H9 (cell line): ENCODE measurements at regions not wholly inside any gene's neighbourhood (a gene's known extent, or its start where the extent isn't known, plus 50 kb on each side); places are given as distances from the start of the nearest gene placed in this dataset.

Source experiments
- DNase-seq: peaks from one replicate; pipeline ENCODE4 v3.0.0-alpha.2; 2017
- H2AFZ ChIP-seq: one replicate; pipeline ENCODE4 v1.6.1; 2013; ENCODE audit warnings: mild to moderate bottlenecking, low read length, control low read depth, moderate library complexity
- H2AK5ac ChIP-seq: 2 replicates; pipeline ENCODE4 v1.6.1; 2013; ENCODE audit warnings: low read length, control low read depth, mixed read lengths; ENCODE audit not compliant: insufficient read length
- H2BK120ac ChIP-seq: one replicate; pipeline ENCODE4 v1.6.1; 2013; ENCODE audit warnings: low read depth, mild to moderate bottlenecking, low read length, control low read depth, inconsistent platforms; ENCODE audit not compliant: poor library complexity, severe bottlenecking
- H2BK12ac ChIP-seq: 2 replicates; pipeline ENCODE4 v1.6.1; 2013; ENCODE audit warnings: low read length, control low read depth, mixed read lengths, low read depth; ENCODE audit not compliant: insufficient read length
- H2BK15ac ChIP-seq: 2 replicates; pipeline ENCODE4 v1.6.1; 2013; ENCODE audit warnings: low read depth, low read length, control low read depth
- H2BK20ac ChIP-seq: one replicate; pipeline ENCODE4 v1.6.1; 2013; ENCODE audit warnings: low read depth, mild to moderate bottlenecking, low read length, control low read depth, inconsistent platforms; ENCODE audit not compliant: poor library complexity, severe bottlenecking
- H2BK5ac ChIP-seq: 2 replicates; pipeline ENCODE4 v1.6.1; 2013; ENCODE audit warnings: low read length, control low read depth, mixed read lengths; ENCODE audit not compliant: insufficient read length
- H3K14ac ChIP-seq: 2 replicates; pipeline ENCODE4 v1.6.1; 2013; ENCODE audit warnings: low read length, control low read depth; ENCODE audit not compliant: insufficient read depth
- H3K18ac ChIP-seq: 2 replicates; pipeline ENCODE4 v1.6.1; 2013; ENCODE audit warnings: low read depth, mild to moderate bottlenecking, mixed read lengths, low read length, control low read depth; ENCODE audit not compliant: insufficient read length
- H3K23ac ChIP-seq: 2 replicates; pipeline ENCODE4 v1.6.1; 2013; ENCODE audit warnings: low read length, control low read depth, mixed read lengths, low read depth; ENCODE audit not compliant: insufficient read length
- H3K23me2 ChIP-seq: 2 replicates; pipeline ENCODE4 v1.6.1; 2013; ENCODE audit warnings: low read depth, mild to moderate bottlenecking, mixed read lengths, low read length, control low read depth; ENCODE audit not compliant: insufficient read length, poor library complexity, severe bottlenecking
- H3K27ac ChIP-seq: 2 replicates; pipeline ENCODE4 v1.5.1; 2013; ENCODE audit warnings: low read length, control low read depth, mixed read lengths, low read depth; ENCODE audit not compliant: insufficient read length
- H3K27me3 ChIP-seq: 2 replicates; pipeline ENCODE4 v1.6.1; 2013; ENCODE audit warnings: low read length, control low read depth, inconsistent platforms; ENCODE audit not compliant: insufficient read depth
- H3K4ac ChIP-seq: 2 replicates; pipeline ENCODE4 v1.6.1; 2013; ENCODE audit warnings: low read depth, mild to moderate bottlenecking, control low read depth, inconsistent platforms, low read length, moderate library complexity
- H3K4me1 ChIP-seq: 2 replicates; pipeline ENCODE4 v1.6.1; 2013; ENCODE audit warnings: low read length, control low read depth, inconsistent platforms; ENCODE audit not compliant: insufficient read depth
- H3K4me2 ChIP-seq: 2 replicates; pipeline ENCODE4 v1.6.1; 2013; ENCODE audit warnings: low read length, control low read depth, mixed read lengths; ENCODE audit not compliant: insufficient read length, insufficient read depth
- H3K56ac ChIP-seq: 2 replicates; pipeline ENCODE4 v1.6.1; 2013; ENCODE audit warnings: low read depth, mild to moderate bottlenecking, mixed read lengths, low read length, control low read depth; ENCODE audit not compliant: insufficient read length
- H3K79me1 ChIP-seq: 2 replicates; pipeline ENCODE4 v1.6.1; 2013; ENCODE audit warnings: low read depth, mild to moderate bottlenecking, moderate library complexity, low read length, control low read depth, inconsistent platforms; ENCODE audit not compliant: insufficient read depth, poor library complexity, severe bottlenecking
- H3K79me2 ChIP-seq: 2 replicates; pipeline ENCODE4 v1.6.1; 2013; ENCODE audit warnings: low read length, control low read depth, inconsistent platforms; ENCODE audit not compliant: insufficient read depth
- H3K9ac ChIP-seq: 2 replicates; pipeline ENCODE4 v1.6.1; 2013; ENCODE audit warnings: low read length, control low read depth, mixed read lengths; ENCODE audit not compliant: insufficient read length; ENCODE audit errors: extremely low read depth
- H3K9me3 ChIP-seq: one replicate; pipeline ENCODE4 v1.6.1; 2013; ENCODE audit warnings: low read depth, low read length, inconsistent platforms; ENCODE audit not compliant: control insufficient read depth
- H3T11ph ChIP-seq: one replicate; pipeline ENCODE4 v1.6.1; 2013; ENCODE audit warnings: mild to moderate bottlenecking, low read length, control low read depth, inconsistent platforms
- H4K20me1 ChIP-seq: one replicate; pipeline ENCODE4 v1.6.1; 2013; ENCODE audit not compliant: control insufficient read depth, insufficient read length, insufficient read depth
- H4K5ac ChIP-seq: 2 replicates; pipeline ENCODE4 v1.6.1; 2013; ENCODE audit warnings: low read depth, mild to moderate bottlenecking, mixed read lengths, low read length, control low read depth; ENCODE audit not compliant: insufficient read length
- H4K8ac ChIP-seq: replicated peaks from 2 replicates; pipeline ENCODE4 v1.6.1; 2013; ENCODE audit warnings: low read length, control low read depth, mixed read lengths, low read depth; ENCODE audit not compliant: insufficient read length
- H4K91ac ChIP-seq: 2 replicates; pipeline ENCODE4 v1.6.1; 2013; ENCODE audit warnings: low read depth, mild to moderate bottlenecking, moderate library complexity, mixed read lengths, low read length, control low read depth; ENCODE audit not compliant: insufficient read length
- H3K27ac Mint-ChIP-seq, 3 experiments: 2 replicates in 2 of 3; 3 replicates in 1 of 3; pipeline ENCODE4 v1.8.0; 2020 to 2021; ENCODE audit warnings: mixed read lengths in 3 of 3, mild to moderate bottlenecking in 1 of 3, moderate library complexity in 1 of 3
- H3K27me3 Mint-ChIP-seq: 2 replicates; pipeline ENCODE4 v1.8.0; 2021; ENCODE audit warnings: low read depth, mild to moderate bottlenecking, moderate library complexity, mixed read lengths
- H3K36me3 Mint-ChIP-seq, 3 experiments: 2 replicates in 2 of 3; 3 replicates in 1 of 3; pipeline ENCODE4 v1.8.0; 2020 to 2021; ENCODE audit warnings: low read depth in 3 of 3, mixed read lengths in 3 of 3; ENCODE audit not compliant: insufficient read depth in 1 of 3
- H3K4me1 Mint-ChIP-seq, 2 experiments: 2 replicates each; pipeline ENCODE4 v1.8.0; 2020; ENCODE audit warnings: mixed read lengths in 2 of 2
- H3K4me3 Mint-ChIP-seq, 2 experiments: 2 replicates in 1 of 2; 3 replicates in 1 of 2; pipeline ENCODE4 v1.8.0; 2020 to 2021; ENCODE audit warnings: mild to moderate bottlenecking in 2 of 2, mixed read lengths in 2 of 2, moderate library complexity in 1 of 2
- H3K9me3 Mint-ChIP-seq, 2 experiments: 2 replicates in 1 of 2; 3 replicates in 1 of 2; pipeline ENCODE4 v1.8.0; 2020; ENCODE audit warnings: mild to moderate bottlenecking in 2 of 2, mixed read lengths in 2 of 2, moderate library complexity in 1 of 2
- WGBS: extraction: QIAGEN DNeasy Blood & Tissue Kit; methylation state at CpG from one replicate; pipeline ENCODE4 v1.1.7; 2013; ENCODE audit warnings: missing lambda C conversion rate, low lambda C conversion rate, mixed read lengths; ENCODE audit not compliant: insufficient read length; ENCODE audit errors: extremely low coverage; 5-methylcytosine and 5-hydroxymethylcytosine counted together
- TF ChIP-seq, protein P1 (sequence below): fragments of 200-600 bp; sonication (generic); conservative IDR thresholded peaks from 3 replicates; pipeline ENCODE4 v1.8.0; 2021; ENCODE audit warnings: antibody characterized with exemption, mild to moderate bottlenecking

DNA sequence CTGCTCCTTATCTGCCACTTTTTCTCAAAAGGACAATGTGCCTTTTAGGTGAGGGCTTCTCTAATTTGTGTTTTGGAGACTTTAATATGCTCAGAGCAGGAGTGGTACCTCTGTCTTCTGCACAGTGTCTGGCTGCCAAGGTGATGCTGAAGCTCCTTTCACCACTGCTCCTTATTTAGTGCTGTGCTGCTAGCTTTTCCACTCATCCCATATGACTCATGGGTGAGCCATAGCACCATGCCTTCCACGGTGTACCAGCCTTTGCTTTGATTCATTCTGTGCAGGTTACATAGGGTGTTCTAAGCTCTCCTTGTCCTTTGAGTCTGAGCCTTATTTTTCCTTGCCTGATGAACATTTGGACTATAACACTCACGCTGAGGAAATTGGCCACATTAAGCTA, 202.4 kb downstream of the ARL6IP6 start:
- Histone ChIP-seq H3K14ac (no peak overlapping the region), H2AFZ (no peak overlapping the region), H2AK5ac (no peak overlapping the region), H2BK12ac (no peak overlapping the region), H2BK20ac (no peak overlapping the region), H3K18ac (no peak overlapping the region), H2BK120ac (no peak overlapping the region), H3K9ac (no peak overlapping the region), H3K56ac (no peak overlapping the region), H3K4me2 (no peak overlapping the region), H3K23ac (no peak overlapping the region), H2BK5ac (no peak overlapping the region), H4K91ac (no peak overlapping the region), H4K20me1 (no peaks in the 10 kb centered on the region), H3K4ac (no peak overlapping the region), H4K8ac (no peak overlapping the region), H3K9me3 (no peaks in the 10 kb centered on the region), H4K5ac (no peak overlapping the region), H3K23me2 (no peaks in the 10 kb centered on the region), H3K27me3 (no peaks in the 10 kb centered on the region), H3K4me1 (no peaks in the 10 kb centered on the region), H3K79me1 (no peaks in the 10 kb centered on the region), H3K79me2 (no peaks in the 10 kb centered on the region), H3T11ph (no peak overlapping the region), H3K27ac (no peak overlapping the region), H2BK15ac (no peak overlapping the region)
- H3K9me3 Mint-ChIP-seq, result no peaks in the 10 kb centered on the region; a peak in 1 of 5 replicates
- peaks cover 2% of the 10 kb centered on the region; the same call in 1 of the 2 replicates for H3K27me3 Mint-ChIP-seq
- no peaks in the 10 kb centered on the region; a peak in 1 of 7 replicates for H3K36me3 Mint-ChIP-seq
- H3K4me3 Mint-ChIP-seq, result no peak overlapping the region
- DNase-seq, result no peak
- TF ChIP-seq, protein P1, sequence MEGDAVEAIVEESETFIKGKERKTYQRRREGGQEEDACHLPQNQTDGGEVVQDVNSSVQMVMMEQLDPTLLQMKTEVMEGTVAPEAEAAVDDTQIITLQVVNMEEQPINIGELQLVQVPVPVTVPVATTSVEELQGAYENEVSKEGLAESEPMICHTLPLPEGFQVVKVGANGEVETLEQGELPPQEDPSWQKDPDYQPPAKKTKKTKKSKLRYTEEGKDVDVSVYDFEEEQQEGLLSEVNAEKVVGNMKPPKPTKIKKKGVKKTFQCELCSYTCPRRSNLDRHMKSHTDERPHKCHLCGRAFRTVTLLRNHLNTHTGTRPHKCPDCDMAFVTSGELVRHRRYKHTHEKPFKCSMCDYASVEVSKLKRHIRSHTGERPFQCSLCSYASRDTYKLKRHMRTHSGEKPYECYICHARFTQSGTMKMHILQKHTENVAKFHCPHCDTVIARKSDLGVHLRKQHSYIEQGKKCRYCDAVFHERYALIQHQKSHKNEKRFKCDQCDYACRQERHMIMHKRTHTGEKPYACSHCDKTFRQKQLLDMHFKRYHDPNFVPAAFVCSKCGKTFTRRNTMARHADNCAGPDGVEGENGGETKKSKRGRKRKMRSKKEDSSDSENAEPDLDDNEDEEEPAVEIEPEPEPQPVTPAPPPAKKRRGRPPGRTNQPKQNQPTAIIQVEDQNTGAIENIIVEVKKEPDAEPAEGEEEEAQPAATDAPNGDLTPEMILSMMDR, result no peak
- WGBS, result no CpG with 5 or more reads among the region's 2 CpGs
- peaks cover 2 to 4% of the 10 kb centered on the region in 2 experiments; a peak in 3 of 4 replicates for H3K4me1 Mint-ChIP-seq
- H3K27ac Mint-ChIP-seq, result no peak overlapping the region
